ENCODE measurements at regions not wholly inside any gene's neighbourhood (a gene's known extent, or its start where the extent isn't known, plus 50 kb on each side); places are given as distances from the start of the nearest gene placed in this dataset.

GRCh38 chrX:14291666-14292500 lies 237.5 kb upstream of the GLRA2 start:
- ATAC-seq (no peak), DNase-seq (no peak)
- Histone ChIP-seq H3K36me3 (no peaks in the 10 kb centered on the region), H3K27ac (no peak overlapping the region), H3K4me1 (no peaks in the 10 kb centered on the region), H3K4me3 (no peak overlapping the region), H3K27me3 (no peaks in the 10 kb centered on the region), H3K9me3 (peaks cover 0 to 5% (median 0%) of the 10 kb centered on the region in 12 donors)
- 60 to 70% (median 67%) methylated on average over 10 of the region's 10 CpGs for WGBS, 4 donors
- TF ChIP-seq POLR2A (IDR thresholded peaks at IDR 0.05) = no peak
- TF ChIP-seq CTCF (IDR thresholded peaks at IDR 0.05) = no peak
- intact Hi-C loops (cut with DNase I) = no loop called here

DNA sequence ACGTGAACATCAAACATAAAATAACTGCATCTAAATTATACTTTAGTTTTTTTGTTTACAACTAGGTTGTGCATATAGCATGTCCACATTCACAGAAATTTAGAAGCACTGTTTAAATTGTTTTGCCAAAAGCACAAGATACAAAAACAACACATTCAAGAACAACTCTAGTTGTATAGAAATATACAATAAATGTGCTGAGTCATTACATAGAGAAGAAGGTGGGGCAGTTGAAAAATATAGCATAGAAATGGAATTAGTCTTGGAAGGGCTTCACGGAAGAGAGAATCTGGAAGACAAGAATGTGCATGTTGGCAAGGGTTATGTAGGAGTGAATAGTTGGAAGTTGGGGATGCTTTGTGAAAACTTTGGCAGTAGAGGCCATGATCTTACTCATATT lies 239.0 kb upstream of the GLRA2 start:
- Histone ChIP-seq H3K4me1 (no peaks in the 10 kb centered on the region), H3K4me3 (no peak overlapping the region), H3K36me3 (no peaks in the 10 kb centered on the region), H3K9me3 (peaks cover 0 to under 1% (median 0%) of the 10 kb centered on the region in 12 donors), H3K27ac (no peak overlapping the region), H3K27me3 (no peaks in the 10 kb centered on the region)
- DNase-seq (no peak), ATAC-seq (no peak)
- TF ChIP-seq POLR2A (IDR thresholded peaks at IDR 0.05) (no peak), CTCF (IDR thresholded peaks at IDR 0.05) (no peak)
- intact Hi-C loops (cut with DNase I) = no loop called here
- WGBS, 4 donors = 76 to 82% (median 78%) methylated on average over 2 of the region's 2 CpGs

DNA sequence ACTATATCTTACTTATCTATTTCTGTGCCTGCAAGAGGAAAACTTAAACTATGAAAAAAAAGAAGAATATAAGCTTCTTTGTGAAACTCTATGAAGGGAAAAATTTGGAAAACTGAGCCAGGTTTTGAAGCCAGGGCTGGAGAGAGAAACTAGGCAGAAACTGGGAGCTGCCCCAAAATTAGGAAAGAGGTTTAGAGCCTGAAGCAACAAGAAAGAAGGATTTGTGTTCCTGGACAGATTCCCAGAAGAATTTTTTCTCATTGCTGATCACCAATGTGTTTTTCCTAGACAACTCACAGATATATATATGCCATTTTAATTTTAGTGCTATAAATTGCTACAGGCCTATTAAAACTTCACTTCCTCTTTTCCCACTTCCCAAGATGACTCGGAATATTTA lies 245.0 kb upstream of the GEMIN8 start:
- no peak overlapping the region for H3K4me3 ChIP-seq
- DNase-seq = no peak
- no peak overlapping the region for H3K27ac ChIP-seq
- peaks cover 0 to 6% (median 0%) of the 10 kb centered on the region in 12 donors for H3K9me3 ChIP-seq
- H3K4me1 ChIP-seq = no peaks in the 10 kb centered on the region
- H3K27me3 ChIP-seq = peaks cover 0 to 5% (median 0%) of the 10 kb centered on the region in 9 donors
- intact Hi-C loops (cut with DNase I) = no loop called here
- ATAC-seq = no peak
- no peaks in the 10 kb centered on the region for H3K36me3 ChIP-seq
- 41 to 47% (median 42%) methylated on average over 1 of the region's 1 CpG for WGBS, 4 donors
- no peak for TF ChIP-seq POLR2A (IDR thresholded peaks at IDR 0.05)
- no peak for TF ChIP-seq CTCF (IDR thresholded peaks at IDR 0.05)

- Histone ChIP-seq H3K4me1 (no peaks in the 10 kb centered on the region), H3K27me3 (peaks cover 0 to 13% (median 0%) of the 10 kb centered on the region in 9 donors), H3K27ac (no peak overlapping the region), H3K9me3 (no peaks in the 10 kb centered on the region), H3K4me3 (no peak overlapping the region), H3K36me3 (no peaks in the 10 kb centered on the region)
- intact Hi-C loops (cut with DNase I) = no loop called here
- ATAC-seq (no peak), DNase-seq (no peak)
- TF ChIP-seq CTCF (IDR thresholded peaks at IDR 0.05) (no peak), POLR2A (IDR thresholded peaks at IDR 0.05) (no peak)
Measured at GRCh38 chrX:14267216-14267615, 237.5 kb upstream of the GEMIN8 start.

Measured in heart left ventricle (tissue), 16 donors.